Glutamatergic neuron (in vitro differentiated cells): ENCODE measurements at regions not wholly inside any gene's neighbourhood (a gene's known extent, or its start where the extent isn't known, plus 50 kb on each side); places are given as distances from the start of the nearest gene placed in this dataset.

ENCODE experiments used
- DNase-seq: peaks from one replicate; pipeline ENCODE4 v3.0.0; 2022
- H3K27ac Mint-ChIP-seq: one replicate; pipeline ENCODE4 v1.8.0; 2020; ENCODE audit warnings: mild to moderate bottlenecking, mixed read lengths, inconsistent platforms; ENCODE audit not compliant: unreplicated experiment
- H3K27me3 Mint-ChIP-seq: one replicate; pipeline ENCODE4 v1.8.0; 2020; ENCODE audit warnings: mild to moderate bottlenecking, moderate library complexity, mixed read lengths, inconsistent platforms; ENCODE audit not compliant: unreplicated experiment
- H3K36me3 Mint-ChIP-seq: one replicate; pipeline ENCODE4 v1.8.0; 2020; ENCODE audit warnings: mild to moderate bottlenecking, mixed read lengths, inconsistent platforms; ENCODE audit not compliant: unreplicated experiment
- H3K4me1 Mint-ChIP-seq: one replicate; pipeline ENCODE4 v1.8.0; 2020; ENCODE audit warnings: mild to moderate bottlenecking, low read depth, mixed read lengths, inconsistent platforms; ENCODE audit not compliant: unreplicated experiment
- H3K4me3 Mint-ChIP-seq: one replicate; pipeline ENCODE4 v1.8.0; 2020; ENCODE audit warnings: mild to moderate bottlenecking, mixed read lengths, inconsistent platforms; ENCODE audit not compliant: unreplicated experiment
- H3K9me3 Mint-ChIP-seq: one replicate; pipeline ENCODE4 v1.8.0; 2020; ENCODE audit warnings: mild to moderate bottlenecking, moderate library complexity, mixed read lengths, inconsistent platforms; ENCODE audit not compliant: unreplicated experiment
- CTCF ChIP-seq: fragments of 200-600 bp; sonication (generic); IDR thresholded peaks from one replicate; pipeline ENCODE4 v1.5.0; 2021; ENCODE audit not compliant: partially characterized antibody, unreplicated experiment

- H3K4me1 Mint-ChIP-seq: peaks cover 1% of the 10 kb centered on the region
- peaks cover 5% of the 10 kb centered on the region for H3K27me3 Mint-ChIP-seq
- TF ChIP-seq CTCF: no peak
- peaks cover 5% of the 10 kb centered on the region for H3K36me3 Mint-ChIP-seq
- H3K9me3 Mint-ChIP-seq: no peaks in the 10 kb centered on the region
- no peak for DNase-seq
- H3K4me3 Mint-ChIP-seq: no peak overlapping the region
- no peak overlapping the region for H3K27ac Mint-ChIP-seq
Observed at GRCh38 chr2:120625865-120626560, 109.7 kb upstream of the GLI2 start.

- Mint-ChIP-seq H3K27me3 (peaks cover 5% of the 10 kb centered on the region), H3K36me3 (peaks cover 5% of the 10 kb centered on the region), H3K27ac (no peak overlapping the region), H3K4me3 (no peak overlapping the region), H3K4me1 (peaks cover 1% of the 10 kb centered on the region), H3K9me3 (no peaks in the 10 kb centered on the region)
- no peak for TF ChIP-seq CTCF
- no peak for DNase-seq
Observed at GRCh38 chr2:120626566-120626965, 109.1 kb upstream of the GLI2 start.

- H3K4me3 Mint-ChIP-seq: no peak overlapping the region
- peaks cover 3% of the 10 kb centered on the region for H3K9me3 Mint-ChIP-seq
- DNase-seq: no peak
- H3K27ac Mint-ChIP-seq: no peak overlapping the region
- H3K4me1 Mint-ChIP-seq: peaks cover 1% of the 10 kb centered on the region
- H3K27me3 Mint-ChIP-seq: peaks cover 5% of the 10 kb centered on the region
- no peak for TF ChIP-seq CTCF
- no peaks in the 10 kb centered on the region for H3K36me3 Mint-ChIP-seq
Observed at GRCh38 chr2:120628248-120628647, 107.4 kb upstream of the GLI2 start.

GRCh38 chr2:120629241-120629895 lies 106.3 kb upstream of the GLI2 start:
- Mint-ChIP-seq H3K27ac (no peak overlapping the region), H3K36me3 (no peaks in the 10 kb centered on the region), H3K27me3 (peaks cover 5% of the 10 kb centered on the region)

More at GRCh38 chr2:120629241-120629895, 106.3 kb upstream of the GLI2 start:
- H3K4me3 Mint-ChIP-seq: no peak overlapping the region
- H3K4me1 Mint-ChIP-seq: no peaks in the 10 kb centered on the region
- TF ChIP-seq CTCF: no peak
- no peak for DNase-seq
- H3K9me3 Mint-ChIP-seq: peaks cover 3% of the 10 kb centered on the region
